Peyer's patch (tissue), 4 donors: ENCODE measurements at regions not wholly inside any gene's neighbourhood (a gene's known extent, or its start where the extent isn't known, plus 50 kb on each side); places are given as distances from the start of the nearest gene placed in this dataset.

ENCODE experiments used
- DNase-seq, 3 donors: peaks; one replicate each; pipeline ENCODE4 v3.0.0-alpha.2; 2017 to 2019
- H3K27ac ChIP-seq, 4 donors: fragments of 200-600 bp; sonication (generic); one replicate each; pipeline ENCODE4 v1.5.1; 2016 to 2019
- H3K27me3 ChIP-seq, 2 donors: fragments of 200-600 bp; sonication (generic); one replicate each; pipeline ENCODE4 v1.5.1; 2019
- H3K36me3 ChIP-seq, 3 donors: fragments of 200-600 bp; sonication (generic); one replicate each; pipeline ENCODE4 v1.5.1; 2016 to 2019
- H3K4me1 ChIP-seq, 4 donors: fragments of 200-600 bp; sonication (generic); one replicate each; pipeline ENCODE4 v1.5.1; 2016 to 2019
- H3K4me3 ChIP-seq, 4 donors: fragments of 200-600 bp; sonication (generic); 1 replicate in 3 of 4; 2 replicates in 1 of 4; pipeline ENCODE4 v1.5.1; 2016 to 2019; ENCODE audit warnings: mild to moderate bottlenecking in 1 of 4
- H3K9me3 ChIP-seq, 4 donors: fragments of 200-600 bp; sonication (generic); one replicate each; pipeline ENCODE4 v1.5.1; 2016 to 2019; ENCODE audit warnings: mild to moderate bottlenecking in 1 of 4
- CTCF ChIP-seq, 6 experiments: fragments of 450-650 bp in 4 of 6; fragments of 200-600 bp in 2 of 6; sonication (generic) in 1 of 6; IDR thresholded peaks; one replicate each; pipeline ENCODE4 v1.5.1; 2017 to 2019; ENCODE audit warnings: antibody characterized with exemption in 6 of 6, mild to moderate bottlenecking in 3 of 6, moderate library complexity in 1 of 6
- POLR2A ChIP-seq, 2 donors: fragments of 450-650 bp; IDR thresholded peaks; one replicate each; pipeline ENCODE4 v1.5.1; 2017; ENCODE audit warnings: antibody characterized with exemption in 2 of 2, mild to moderate bottlenecking in 2 of 2, moderate library complexity in 2 of 2

DNA sequence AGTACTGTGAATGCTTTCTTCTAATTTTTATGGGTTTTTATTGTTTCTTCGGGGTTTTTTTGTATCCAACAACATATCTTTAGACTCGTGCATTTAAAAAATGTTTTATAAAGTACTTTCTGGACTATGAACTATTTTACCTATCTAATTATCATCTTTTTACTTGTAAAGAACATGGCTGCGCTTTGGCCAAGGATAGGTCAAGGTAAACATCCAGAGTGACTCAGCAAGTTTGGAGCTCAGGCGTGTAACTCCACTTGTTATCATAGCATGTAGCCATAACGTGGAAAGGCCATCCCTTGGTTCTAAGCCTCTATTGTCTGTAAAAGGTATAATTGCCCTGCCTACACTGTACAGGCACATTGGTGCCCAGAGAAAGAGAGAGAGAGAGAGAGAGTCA lies 818.0 kb upstream of the GOT2 start:
- Histone ChIP-seq H3K36me3 (no peaks in the 10 kb centered on the region), H3K9me3 (no peaks in the 10 kb centered on the region), H3K27ac (no peak overlapping the region), H3K4me3 (no peak overlapping the region), H3K4me1 (no peaks in the 10 kb centered on the region), H3K27me3 (no peaks in the 10 kb centered on the region)
- no peak for TF ChIP-seq POLR2A (IDR thresholded peaks at IDR 0.05)
- no peak for TF ChIP-seq CTCF (IDR thresholded peaks at IDR 0.05)
- DNase-seq: no peak

DNA sequence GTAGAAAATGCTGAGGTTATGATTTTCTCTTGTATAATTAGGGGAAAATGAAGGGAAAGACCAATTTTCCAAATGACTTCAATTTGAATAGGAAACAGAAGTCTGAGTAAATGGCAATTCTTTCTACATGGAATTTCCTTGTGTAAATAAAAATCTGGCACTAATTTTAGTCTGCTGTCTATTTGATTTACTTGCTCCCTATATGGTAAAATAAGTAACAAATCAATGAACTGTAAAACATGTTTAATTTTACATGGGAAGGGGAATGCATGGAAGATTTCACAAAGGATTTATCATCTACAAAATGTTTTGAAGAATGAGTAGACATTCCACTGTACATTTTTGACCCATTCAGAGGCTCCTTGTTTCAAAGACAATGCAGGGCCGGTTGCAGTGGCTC lies 811.6 kb upstream of the GOT2 start:
- Histone ChIP-seq H3K27ac (no peak overlapping the region), H3K9me3 (no peaks in the 10 kb centered on the region), H3K36me3 (no peaks in the 10 kb centered on the region), H3K4me3 (no peak overlapping the region), H3K27me3 (no peaks in the 10 kb centered on the region), H3K4me1 (no peaks in the 10 kb centered on the region)
- TF ChIP-seq CTCF (IDR thresholded peaks at IDR 0.05) (no peak), POLR2A (IDR thresholded peaks at IDR 0.05) (no peak)
- no peak for DNase-seq

DNA sequence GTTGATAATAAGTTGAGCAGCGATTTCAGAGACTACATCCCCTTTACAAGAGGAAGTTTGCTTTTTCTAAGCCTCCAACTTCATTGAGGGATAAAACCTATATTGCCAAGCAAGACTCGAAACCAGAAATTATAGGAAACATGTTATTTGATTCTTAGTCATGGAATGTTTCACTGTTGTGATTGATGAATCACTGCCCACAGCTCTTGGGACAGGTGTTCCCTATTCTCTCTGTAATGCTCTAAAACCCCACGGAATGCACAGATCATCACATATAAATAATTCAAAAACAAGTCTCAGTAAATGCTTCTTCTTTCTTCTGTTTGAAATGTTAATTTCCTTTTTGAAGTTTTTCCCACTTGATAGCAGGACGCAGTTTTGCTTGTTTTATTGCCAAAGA lies 809.5 kb upstream of the GOT2 start:
- Histone ChIP-seq H3K4me3 (no peak overlapping the region), H3K4me1 (no peaks in the 10 kb centered on the region), H3K36me3 (no peaks in the 10 kb centered on the region), H3K27me3 (no peaks in the 10 kb centered on the region), H3K27ac (no peak overlapping the region), H3K9me3 (no peaks in the 10 kb centered on the region)
- no peak for DNase-seq
- TF ChIP-seq CTCF (IDR thresholded peaks at IDR 0.05): no peak
- TF ChIP-seq POLR2A (IDR thresholded peaks at IDR 0.05): no peak

DNA sequence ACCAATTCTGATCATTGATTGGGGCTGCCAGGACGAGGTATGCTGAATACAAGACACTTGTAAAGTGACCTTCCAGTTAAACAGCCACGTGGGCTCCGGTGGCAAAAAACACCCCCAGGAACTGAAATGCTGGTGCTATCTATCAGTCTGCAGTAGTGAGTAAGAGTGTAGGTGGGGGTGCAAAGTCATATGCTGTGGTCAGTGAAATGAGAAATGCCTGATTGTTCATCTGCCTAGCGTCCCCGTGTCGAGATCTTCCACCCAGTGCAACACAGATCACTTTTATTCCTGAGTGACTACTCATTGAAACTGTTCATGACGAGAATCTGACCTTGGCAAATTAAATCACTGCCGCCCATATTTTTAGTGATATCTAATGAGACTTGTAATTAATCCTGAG lies 806.5 kb upstream of the GOT2 start:
- H3K36me3 ChIP-seq: no peaks in the 10 kb centered on the region
- H3K4me3 ChIP-seq: no peak overlapping the region
- DNase-seq: no peak
- no peak for TF ChIP-seq CTCF (IDR thresholded peaks at IDR 0.05)
- no peak for TF ChIP-seq POLR2A (IDR thresholded peaks at IDR 0.05)
- no peaks in the 10 kb centered on the region for H3K9me3 ChIP-seq
- no peaks in the 10 kb centered on the region for H3K27me3 ChIP-seq
- no peaks in the 10 kb centered on the region for H3K4me1 ChIP-seq
- no peak overlapping the region for H3K27ac ChIP-seq

GRCh38 chr16:59535298-59535697 lies 801.2 kb upstream of the GOT2 start:
- Histone ChIP-seq H3K9me3 (no peaks in the 10 kb centered on the region), H3K4me1 (no peaks in the 10 kb centered on the region), H3K27me3 (no peaks in the 10 kb centered on the region), H3K36me3 (no peaks in the 10 kb centered on the region), H3K4me3 (no peak overlapping the region), H3K27ac (no peak overlapping the region)
- TF ChIP-seq CTCF (IDR thresholded peaks at IDR 0.05) (no peak), POLR2A (IDR thresholded peaks at IDR 0.05) (no peak)
- DNase-seq: no peak
